ENCODE measurements at regions not wholly inside any gene's neighbourhood (a gene's known extent, or its start where the extent isn't known, plus 50 kb on each side); places are given as distances from the start of the nearest gene placed in this dataset.

DNA sequence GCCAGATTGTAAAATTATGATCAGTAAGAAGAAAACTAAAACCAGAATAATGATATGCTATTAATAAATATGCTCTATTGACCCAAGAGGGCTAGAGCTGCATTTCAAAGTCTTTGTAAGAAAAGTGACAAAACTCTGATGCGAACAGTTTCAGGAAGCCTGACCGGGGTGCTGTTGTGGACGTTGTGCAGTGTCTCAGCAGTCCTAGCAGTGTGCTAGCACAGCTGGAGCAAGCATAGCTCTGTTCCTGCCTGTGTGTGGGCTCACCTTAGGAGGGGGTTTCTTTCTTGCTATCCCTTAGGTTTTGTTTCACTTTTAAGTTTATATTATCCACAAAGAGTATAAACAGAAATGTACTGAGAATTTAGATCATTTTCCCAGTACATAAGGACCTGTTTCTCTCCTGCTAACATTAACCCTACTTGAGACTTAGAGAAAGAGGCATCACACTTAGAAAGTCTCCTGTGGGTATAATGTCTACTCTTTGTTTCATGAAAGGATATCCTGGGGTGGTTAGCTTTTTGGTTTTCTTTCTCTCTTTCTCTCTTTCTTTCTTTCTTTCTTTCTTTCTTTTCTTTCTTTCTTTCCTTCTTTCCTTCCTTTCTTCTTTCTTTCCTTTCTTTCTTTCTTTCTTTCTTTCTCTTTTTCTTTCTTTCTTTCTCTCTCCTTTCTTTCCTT, 124.5 kb downstream of the TMEM182 start:
- TF ChIP-seq, protein P1, sequence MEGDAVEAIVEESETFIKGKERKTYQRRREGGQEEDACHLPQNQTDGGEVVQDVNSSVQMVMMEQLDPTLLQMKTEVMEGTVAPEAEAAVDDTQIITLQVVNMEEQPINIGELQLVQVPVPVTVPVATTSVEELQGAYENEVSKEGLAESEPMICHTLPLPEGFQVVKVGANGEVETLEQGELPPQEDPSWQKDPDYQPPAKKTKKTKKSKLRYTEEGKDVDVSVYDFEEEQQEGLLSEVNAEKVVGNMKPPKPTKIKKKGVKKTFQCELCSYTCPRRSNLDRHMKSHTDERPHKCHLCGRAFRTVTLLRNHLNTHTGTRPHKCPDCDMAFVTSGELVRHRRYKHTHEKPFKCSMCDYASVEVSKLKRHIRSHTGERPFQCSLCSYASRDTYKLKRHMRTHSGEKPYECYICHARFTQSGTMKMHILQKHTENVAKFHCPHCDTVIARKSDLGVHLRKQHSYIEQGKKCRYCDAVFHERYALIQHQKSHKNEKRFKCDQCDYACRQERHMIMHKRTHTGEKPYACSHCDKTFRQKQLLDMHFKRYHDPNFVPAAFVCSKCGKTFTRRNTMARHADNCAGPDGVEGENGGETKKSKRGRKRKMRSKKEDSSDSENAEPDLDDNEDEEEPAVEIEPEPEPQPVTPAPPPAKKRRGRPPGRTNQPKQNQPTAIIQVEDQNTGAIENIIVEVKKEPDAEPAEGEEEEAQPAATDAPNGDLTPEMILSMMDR (IDR thresholded peaks at IDR 0.05) = no peak
- TF ChIP-seq POLR2A (IDR thresholded peaks at IDR 0.05) (no peak), POLR2AphosphoS5 (IDR thresholded peaks at IDR 0.05; ENCODE audit: insufficient read depth in 1 of 2, low read depth in 1 of 2) (no peak)
